ENCODE measurements at regions not wholly inside any gene's neighbourhood (a gene's known extent, or its start where the extent isn't known, plus 50 kb on each side); places are given as distances from the start of the nearest gene placed in this dataset.

GRCh38 chr5:64040490-64040889, 78.2 kb upstream of the HTR1A start:
- Histone ChIP-seq H3K27me3 (ENCODE audit: control insufficient read depth in 3 of 3, insufficient read depth in 3 of 3, low read length in 2 of 3) (no peaks in the 10 kb centered on the region), H3K4me3 (no peak overlapping the region), H3K4me1 (ENCODE audit: control insufficient read depth in 5 of 5, insufficient read depth in 5 of 5, low read length in 5 of 5) (no peaks in the 10 kb centered on the region), H3K9ac (ENCODE audit: insufficient read depth in 1 of 2, low read length in 2 of 2) (no peak overlapping the region), H3K9me3 (ENCODE audit: control insufficient read depth in 4 of 4, insufficient read depth in 3 of 4, low read length in 3 of 4) (peaks cover 0 to 12% (median 7%) of the 10 kb centered on the region in 4 donors), H3K27ac (ENCODE audit: low read depth in 1 of 2, low read length in 1 of 2) (no peak overlapping the region), H3K36me3 (ENCODE audit: control insufficient read depth in 4 of 4, insufficient read depth in 4 of 4, low read length in 4 of 4) (no peaks in the 10 kb centered on the region)
- ATAC-seq (ENCODE audit: insufficient read depth, low FRiP score) = no peak
- TF ChIP-seq, protein P1, sequence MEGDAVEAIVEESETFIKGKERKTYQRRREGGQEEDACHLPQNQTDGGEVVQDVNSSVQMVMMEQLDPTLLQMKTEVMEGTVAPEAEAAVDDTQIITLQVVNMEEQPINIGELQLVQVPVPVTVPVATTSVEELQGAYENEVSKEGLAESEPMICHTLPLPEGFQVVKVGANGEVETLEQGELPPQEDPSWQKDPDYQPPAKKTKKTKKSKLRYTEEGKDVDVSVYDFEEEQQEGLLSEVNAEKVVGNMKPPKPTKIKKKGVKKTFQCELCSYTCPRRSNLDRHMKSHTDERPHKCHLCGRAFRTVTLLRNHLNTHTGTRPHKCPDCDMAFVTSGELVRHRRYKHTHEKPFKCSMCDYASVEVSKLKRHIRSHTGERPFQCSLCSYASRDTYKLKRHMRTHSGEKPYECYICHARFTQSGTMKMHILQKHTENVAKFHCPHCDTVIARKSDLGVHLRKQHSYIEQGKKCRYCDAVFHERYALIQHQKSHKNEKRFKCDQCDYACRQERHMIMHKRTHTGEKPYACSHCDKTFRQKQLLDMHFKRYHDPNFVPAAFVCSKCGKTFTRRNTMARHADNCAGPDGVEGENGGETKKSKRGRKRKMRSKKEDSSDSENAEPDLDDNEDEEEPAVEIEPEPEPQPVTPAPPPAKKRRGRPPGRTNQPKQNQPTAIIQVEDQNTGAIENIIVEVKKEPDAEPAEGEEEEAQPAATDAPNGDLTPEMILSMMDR (IDR thresholded peaks at IDR 0.05; ENCODE audit: control extremely low read depth, extremely low read depth) = no peak
- 72 to 84% methylated on average over 3 of the region's 3 CpGs for WGBS, 2 donors
- DNase-seq = no peak

DNA sequence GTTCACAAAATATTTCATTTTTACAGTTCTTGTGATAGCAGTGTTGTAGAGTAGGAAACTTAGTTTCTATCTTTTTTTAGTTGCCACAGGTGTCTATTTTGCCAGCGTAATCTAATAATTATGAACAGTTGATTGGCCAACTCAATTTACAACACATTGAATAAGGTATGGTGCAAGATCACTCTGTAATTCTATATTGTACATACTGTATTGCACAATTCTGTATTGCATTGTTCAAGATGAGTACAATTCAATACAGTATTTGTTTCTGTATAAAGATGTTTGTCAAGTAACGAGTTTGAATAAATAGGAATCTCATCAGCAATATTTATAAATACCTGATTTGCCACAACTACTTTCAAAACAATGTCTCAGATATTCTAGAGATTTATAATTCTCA, 64.2 kb upstream of the HTR1A start:
- no peaks in the 10 kb centered on the region for H3K36me3 ChIP-seq (ENCODE audit: control insufficient read depth in 4 of 4, insufficient read depth in 4 of 4, low read length in 4 of 4)
- H3K9ac ChIP-seq (ENCODE audit: insufficient read depth in 1 of 2, low read length in 2 of 2) = no peak overlapping the region
- H3K27me3 ChIP-seq (ENCODE audit: control insufficient read depth in 3 of 3, insufficient read depth in 3 of 3, low read length in 2 of 3) = no peaks in the 10 kb centered on the region
- DNase-seq (no peak), ATAC-seq (ENCODE audit: insufficient read depth, low FRiP score) (no peak)
- no peak overlapping the region for H3K4me3 ChIP-seq
- no peak overlapping the region for H3K27ac ChIP-seq (ENCODE audit: low read depth in 1 of 2, low read length in 1 of 2)
- TF ChIP-seq, protein P1 (IDR thresholded peaks at IDR 0.05; ENCODE audit: control extremely low read depth, extremely low read depth) = no peak
- H3K9me3 ChIP-seq (ENCODE audit: control insufficient read depth in 4 of 4, insufficient read depth in 3 of 4, low read length in 3 of 4) = no peaks in the 10 kb centered on the region
- 76 to 81% methylated on average over 2 of the region's 2 CpGs for WGBS, 2 donors
- H3K4me1 ChIP-seq (ENCODE audit: control insufficient read depth in 5 of 5, insufficient read depth in 5 of 5, low read length in 5 of 5) = no peaks in the 10 kb centered on the region

GRCh38 chr5:64019746-64020145, 57.5 kb upstream of the HTR1A start:
- DNase-seq (no peak), ATAC-seq (ENCODE audit: insufficient read depth, low FRiP score) (no peak)
- WGBS, 2 donors = 62 to 71% methylated on average over 2 of the region's 2 CpGs
- no peaks in the 10 kb centered on the region for H3K27me3 ChIP-seq (ENCODE audit: control insufficient read depth in 3 of 3, insufficient read depth in 3 of 3, low read length in 2 of 3)
- H3K9me3 ChIP-seq (ENCODE audit: control insufficient read depth in 4 of 4, insufficient read depth in 3 of 4, low read length in 3 of 4) = no peaks in the 10 kb centered on the region
- no peaks in the 10 kb centered on the region for H3K36me3 ChIP-seq (ENCODE audit: control insufficient read depth in 4 of 4, insufficient read depth in 4 of 4, low read length in 4 of 4)
- H3K4me3 ChIP-seq = no peak overlapping the region
- no peaks in the 10 kb centered on the region for H3K4me1 ChIP-seq (ENCODE audit: control insufficient read depth in 5 of 5, insufficient read depth in 5 of 5, low read length in 5 of 5)
- H3K27ac ChIP-seq (ENCODE audit: low read depth in 1 of 2, low read length in 1 of 2) = no peak overlapping the region
- TF ChIP-seq, protein P1 (IDR thresholded peaks at IDR 0.05; ENCODE audit: control extremely low read depth, extremely low read depth) = no peak
- no peak overlapping the region for H3K9ac ChIP-seq (ENCODE audit: insufficient read depth in 1 of 2, low read length in 2 of 2)

- DNase-seq (no peak), ATAC-seq (ENCODE audit: insufficient read depth, low FRiP score) (no peak)
- 82 to 87% methylated on average over 2 of the region's 2 CpGs for WGBS, 2 donors
- no peaks in the 10 kb centered on the region for H3K27me3 ChIP-seq (ENCODE audit: control insufficient read depth in 3 of 3, insufficient read depth in 3 of 3, low read length in 2 of 3)
- no peaks in the 10 kb centered on the region for H3K36me3 ChIP-seq (ENCODE audit: control insufficient read depth in 4 of 4, insufficient read depth in 4 of 4, low read length in 4 of 4)
- H3K4me3 ChIP-seq = no peak overlapping the region
- no peak overlapping the region for H3K27ac ChIP-seq (ENCODE audit: low read depth in 1 of 2, low read length in 1 of 2)
- no peaks in the 10 kb centered on the region for H3K9me3 ChIP-seq (ENCODE audit: control insufficient read depth in 4 of 4, insufficient read depth in 3 of 4, low read length in 3 of 4)
- TF ChIP-seq, protein P1 (IDR thresholded peaks at IDR 0.05; ENCODE audit: control extremely low read depth, extremely low read depth) = no peak
- no peaks in the 10 kb centered on the region for H3K4me1 ChIP-seq (ENCODE audit: control insufficient read depth in 5 of 5, insufficient read depth in 5 of 5, low read length in 5 of 5)
- no peak overlapping the region for H3K9ac ChIP-seq (ENCODE audit: insufficient read depth in 1 of 2, low read length in 2 of 2)
Measured at GRCh38 chr5:64018966-64019365, 56.7 kb upstream of the HTR1A start.
